GM12878 (cell line): ENCODE measurements at regions not wholly inside any gene's neighbourhood (a gene's known extent, or its start where the extent isn't known, plus 50 kb on each side); places are given as distances from the start of the nearest gene placed in this dataset.

Experiments used
- ATAC-seq: fragments of 200-7000 bp; cut with Tn5 transposase; 3 replicates; pipeline ENCODE4 v1.9.1; 2020; ENCODE audit warnings: mild to moderate bottlenecking, moderate library complexity
- BruUV-seq: library from RNA; stranded (reverse); fragments of 400-500 nt; replicated peaks from 2 replicates; lab custom pipeline; 2021; lab: Mats Ljungman, UMichigan
- CTCF ChIA-PET: fragments of 300-600 bp; sonication (Branson Sonifier 250); formaldehyde crosslinking; extraction: SDS; loops from one replicate; lab custom pipeline; 2021; ENCODE audit warnings: inconsistent platforms; lab: Yijun Ruan, JAX
- POLR2A ChIA-PET: fragments of 350-600 bp; formaldehyde crosslinking; extraction: SDS; loops from one replicate; lab custom pipeline; 2021; ENCODE audit warnings: inconsistent platforms; lab: Charles Lee
- RAD21 ChIA-PET: fragments of 300-600 bp; sonication (Branson Sonifier 250); formaldehyde crosslinking; loops from one replicate; lab custom pipeline; 2023; ENCODE audit warnings: antibody characterized with exemption; ENCODE audit not compliant: unreplicated experiment; lab: Charles Lee
- SMC1A ChIA-PET: fragments of 300-600 bp; sonication (Branson Sonifier 250); formaldehyde crosslinking; loops from one replicate; lab custom pipeline; 2023; ENCODE audit not compliant: unreplicated experiment, uncharacterized antibody; lab: Charles Lee
- DNase-seq: peaks from one replicate; pipeline ENCODE4 v3.0.0-alpha.2; 2011; ENCODE audit warnings: low read depth, low spot score
- FAIRE-seq: peaks from 3 replicates; lab custom pipeline; 2011; peaks lifted over from hg19 to GRCh38; lab: Jason Lieb, UNC
- H2AFZ ChIP-seq: 2 replicates; pipeline ENCODE4 v1.6.0; 2011; ENCODE audit warnings: low read depth, low read length, control low read depth; ENCODE audit not compliant: control insufficient read depth
- H3K27ac ChIP-seq: 2 replicates; pipeline ENCODE4 v1.5.1; 2011; ENCODE audit warnings: control low read depth; ENCODE audit not compliant: control insufficient read depth, insufficient read depth
- H3K27me3 ChIP-seq, 2 experiments: replicated peaks in 1 of 2; 2 replicates each; pipeline versions ENCODE4 v1.6.0 to v1.6.1; 2011; ENCODE audit warnings: low read length in 1 of 2; ENCODE audit not compliant: control insufficient read depth in 2 of 2, insufficient read depth in 2 of 2
- H3K36me3 ChIP-seq, 2 experiments: 2 replicates each; pipeline ENCODE4 v1.5.1; 2011; ENCODE audit warnings: low read length in 1 of 2; ENCODE audit not compliant: control insufficient read depth in 2 of 2, insufficient read depth in 2 of 2
- H3K4me1 ChIP-seq: 2 replicates; pipeline ENCODE4 v1.6.1; 2011; ENCODE audit warnings: mild to moderate bottlenecking, low read length, moderate library complexity, mixed read lengths; ENCODE audit not compliant: control insufficient read depth, insufficient read depth
- H3K4me2 ChIP-seq: 2 replicates; pipeline ENCODE4 v1.6.0; 2011; ENCODE audit warnings: control low read depth; ENCODE audit not compliant: control insufficient read depth, insufficient read depth
- H3K4me3 ChIP-seq: fragments of 200-600 bp; sonication (generic); 2 replicates; pipeline ENCODE4 v1.5.1; 2016
- H3K79me2 ChIP-seq: 2 replicates; pipeline ENCODE4 v1.6.0; 2011; ENCODE audit warnings: low read length; ENCODE audit not compliant: control insufficient read depth, insufficient read depth
- H3K9ac ChIP-seq: 2 replicates; pipeline ENCODE4 v1.8.0; 2011; ENCODE audit warnings: low read length, control low read depth, mixed read lengths; ENCODE audit not compliant: control insufficient read depth, insufficient read depth
- H3K9me3 ChIP-seq: replicated peaks from 3 replicates; pipeline ENCODE4 v1.5.1; 2011; ENCODE audit warnings: mild to moderate bottlenecking, low read length; ENCODE audit not compliant: control insufficient read depth, insufficient read depth
- H4K20me1 ChIP-seq: 2 replicates; pipeline ENCODE4 v1.6.0; 2011; ENCODE audit not compliant: control insufficient read depth, insufficient read depth
- CBX3 ChIP-seq: fragments of 200-600 bp; sonication (generic); IDR thresholded peaks from 2 replicates; pipeline ENCODE4 v1.6.1; 2016; ENCODE audit warnings: low read depth, borderline replicate concordance
- JUND ChIP-seq: IDR thresholded peaks from 2 replicates; pipeline ENCODE4 v1.6.1; 2012; ENCODE audit warnings: low read depth, mild to moderate bottlenecking, low read length, improper control_type of control experiment, moderate library complexity
- MEF2B ChIP-seq: fragments of 450-650 bp; IDR thresholded peaks from 2 replicates; pipeline ENCODE4 v1.6.1; 2018; ENCODE audit warnings: mild to moderate bottlenecking, moderate library complexity; ENCODE audit not compliant: partially characterized antibody, poor library complexity, severe bottlenecking
- MXI1 ChIP-seq: fragments of 150-350 bp; IDR thresholded peaks from 2 replicates; pipeline ENCODE4 v1.6.1; 2011; ENCODE audit warnings: low read depth, mild to moderate bottlenecking, inconsistent platforms, low read length, improper control_type of control experiment
- POLR2AphosphoS2 ChIP-seq: IDR thresholded peaks from 2 replicates; pipeline ENCODE4 v1.6.1; 2011; ENCODE audit warnings: low read depth, mild to moderate bottlenecking, low read length, improper control_type of control experiment, moderate library complexity
- RELA ChIP-seq: fragments of 450-650 bp; IDR thresholded peaks from 2 replicates; pipeline ENCODE4 v1.8.0; 2014; ENCODE audit warnings: borderline replicate concordance; ENCODE audit not compliant: partially characterized antibody
- RFX5 ChIP-seq: IDR thresholded peaks from 2 replicates; pipeline ENCODE4 v1.6.1; 2011; ENCODE audit warnings: low read depth, low read length, improper control_type of control experiment
- SUPT20H ChIP-seq: IDR thresholded peaks from 2 replicates; pipeline ENCODE4 v1.6.1; 2011; ENCODE audit warnings: low read depth, mild to moderate bottlenecking, low read length, moderate library complexity, borderline replicate concordance; ENCODE audit not compliant: control insufficient read depth
- WGBS: methylation state at CpG from one replicate; pipeline ENCODE4 v1.1.6; 2016; ENCODE audit warnings: low lambda C conversion rate; ENCODE audit not compliant: insufficient replicate concordance, insufficient coverage; ENCODE audit errors: missing lambda C conversion rate; 5-methylcytosine and 5-hydroxymethylcytosine counted together
- in situ Hi-C: fragments of 300-500 bp; cut with MboI; formaldehyde crosslinking; loops from 9 replicates; pipeline ENCODE4 v1.14.3; 2018; ENCODE audit warnings: mixed read lengths
- intact Hi-C: fragments of 100-400 bp; cut with micrococcal nuclease; formaldehyde crosslinking; loops from one replicate; pipeline ENCODE4 v1.14.2; 2022; ENCODE audit not compliant: unreplicated experiment
- TF ChIP-seq, protein P1 (sequence below): IDR thresholded peaks from 2 replicates; pipeline ENCODE4 v1.6.1; 2012; ENCODE audit warnings: low read depth, low read length, improper control_type of control experiment
- TF ChIP-seq, protein P2 (sequence below): fragments of 450-650 bp; IDR thresholded peaks from 2 replicates; pipeline ENCODE4 v1.6.1; 2014; ENCODE audit warnings: mild to moderate bottlenecking
- TF ChIP-seq, protein P3 (sequence below): fragments of 150-350 bp; IDR thresholded peaks from 2 replicates; pipeline ENCODE4 v1.6.1; 2016; ENCODE audit warnings: low read depth, low read length
- TF ChIP-seq, protein P4 (sequence below): fragments of 450-650 bp; IDR thresholded peaks from 2 replicates; pipeline ENCODE4 v1.6.1; 2017; ENCODE audit warnings: mild to moderate bottlenecking, moderate library complexity

DNA sequence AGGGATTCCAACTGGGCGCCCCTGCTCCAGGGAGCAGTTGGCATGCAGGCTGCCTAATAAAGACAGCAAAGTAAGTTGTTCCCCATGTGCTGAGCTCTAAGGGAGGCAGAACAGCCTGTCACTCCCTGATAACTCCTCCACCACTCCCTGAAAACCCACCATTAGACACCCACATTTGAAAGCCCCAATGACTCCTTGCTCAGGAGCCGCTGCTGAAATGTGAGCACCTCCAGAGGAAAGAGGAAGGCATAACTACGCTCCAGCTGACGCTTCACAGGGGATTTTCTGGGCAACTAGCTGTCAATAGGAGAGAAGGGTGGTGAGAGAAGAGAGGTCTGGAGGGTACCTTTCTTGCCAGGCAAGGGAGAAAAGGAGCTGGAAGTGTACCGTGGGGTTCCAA lies 62.5 kb downstream of the NPY1R start:
- Histone ChIP-seq H3K4me3 (no peak overlapping the region), H3K9me3 (no peaks in the 10 kb centered on the region), H2AFZ (no peak overlapping the region), H3K4me2 (no peak overlapping the region), H3K36me3 (no peaks in the 10 kb centered on the region), H3K4me1 (no peaks in the 10 kb centered on the region), H3K27ac (no peak overlapping the region), H3K27me3 (no peaks in the 10 kb centered on the region; a peak in 1 of 4 replicates), H3K79me2 (no peaks in the 10 kb centered on the region), H4K20me1 (no peaks in the 10 kb centered on the region), H3K9ac (no peak overlapping the region)
- intact Hi-C loops (no loop called here), in situ Hi-C loops (no loop called here)
- no peak for ATAC-seq
- no TSS peak for BruUV-seq
- no peak for DNase-seq
- WGBS, result 24% methylated on average over 5 of the region's 5 CpGs
- ChIA-PET SMC1A (no interaction called here), CTCF (no interaction called here), POLR2A (no interaction called here), RAD21 (no interaction called here)
- no peak for FAIRE-seq
- TF ChIP-seq, protein P1, sequence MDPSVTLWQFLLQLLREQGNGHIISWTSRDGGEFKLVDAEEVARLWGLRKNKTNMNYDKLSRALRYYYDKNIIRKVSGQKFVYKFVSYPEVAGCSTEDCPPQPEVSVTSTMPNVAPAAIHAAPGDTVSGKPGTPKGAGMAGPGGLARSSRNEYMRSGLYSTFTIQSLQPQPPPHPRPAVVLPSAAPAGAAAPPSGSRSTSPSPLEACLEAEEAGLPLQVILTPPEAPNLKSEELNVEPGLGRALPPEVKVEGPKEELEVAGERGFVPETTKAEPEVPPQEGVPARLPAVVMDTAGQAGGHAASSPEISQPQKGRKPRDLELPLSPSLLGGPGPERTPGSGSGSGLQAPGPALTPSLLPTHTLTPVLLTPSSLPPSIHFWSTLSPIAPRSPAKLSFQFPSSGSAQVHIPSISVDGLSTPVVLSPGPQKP, result no peak
- TF ChIP-seq POLR2AphosphoS2, result no peak
- no peak for TF ChIP-seq MEF2B
- TF ChIP-seq JUND, result no peak
- TF ChIP-seq, protein P2, sequence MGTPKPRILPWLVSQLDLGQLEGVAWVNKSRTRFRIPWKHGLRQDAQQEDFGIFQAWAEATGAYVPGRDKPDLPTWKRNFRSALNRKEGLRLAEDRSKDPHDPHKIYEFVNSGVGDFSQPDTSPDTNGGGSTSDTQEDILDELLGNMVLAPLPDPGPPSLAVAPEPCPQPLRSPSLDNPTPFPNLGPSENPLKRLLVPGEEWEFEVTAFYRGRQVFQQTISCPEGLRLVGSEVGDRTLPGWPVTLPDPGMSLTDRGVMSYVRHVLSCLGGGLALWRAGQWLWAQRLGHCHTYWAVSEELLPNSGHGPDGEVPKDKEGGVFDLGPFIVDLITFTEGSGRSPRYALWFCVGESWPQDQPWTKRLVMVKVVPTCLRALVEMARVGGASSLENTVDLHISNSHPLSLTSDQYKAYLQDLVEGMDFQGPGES, result no peak
- no peak for TF ChIP-seq RELA
- no peak for TF ChIP-seq MXI1
- TF ChIP-seq RFX5, result no peak
- TF ChIP-seq, protein P3, sequence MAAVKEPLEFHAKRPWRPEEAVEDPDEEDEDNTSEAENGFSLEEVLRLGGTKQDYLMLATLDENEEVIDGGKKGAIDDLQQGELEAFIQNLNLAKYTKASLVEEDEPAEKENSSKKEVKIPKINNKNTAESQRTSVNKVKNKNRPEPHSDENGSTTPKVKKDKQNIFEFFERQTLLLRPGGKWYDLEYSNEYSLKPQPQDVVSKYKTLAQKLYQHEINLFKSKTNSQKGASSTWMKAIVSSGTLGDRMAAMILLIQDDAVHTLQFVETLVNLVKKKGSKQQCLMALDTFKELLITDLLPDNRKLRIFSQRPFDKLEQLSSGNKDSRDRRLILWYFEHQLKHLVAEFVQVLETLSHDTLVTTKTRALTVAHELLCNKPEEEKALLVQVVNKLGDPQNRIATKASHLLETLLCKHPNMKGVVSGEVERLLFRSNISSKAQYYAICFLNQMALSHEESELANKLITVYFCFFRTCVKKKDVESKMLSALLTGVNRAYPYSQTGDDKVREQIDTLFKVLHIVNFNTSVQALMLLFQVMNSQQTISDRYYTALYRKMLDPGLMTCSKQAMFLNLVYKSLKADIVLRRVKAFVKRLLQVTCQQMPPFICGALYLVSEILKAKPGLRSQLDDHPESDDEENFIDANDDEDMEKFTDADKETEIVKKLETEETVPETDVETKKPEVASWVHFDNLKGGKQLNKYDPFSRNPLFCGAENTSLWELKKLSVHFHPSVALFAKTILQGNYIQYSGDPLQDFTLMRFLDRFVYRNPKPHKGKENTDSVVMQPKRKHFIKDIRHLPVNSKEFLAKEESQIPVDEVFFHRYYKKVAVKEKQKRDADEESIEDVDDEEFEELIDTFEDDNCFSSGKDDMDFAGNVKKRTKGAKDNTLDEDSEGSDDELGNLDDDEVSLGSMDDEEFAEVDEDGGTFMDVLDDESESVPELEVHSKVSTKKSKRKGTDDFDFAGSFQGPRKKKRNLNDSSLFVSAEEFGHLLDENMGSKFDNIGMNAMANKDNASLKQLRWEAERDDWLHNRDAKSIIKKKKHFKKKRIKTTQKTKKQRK, result no peak
- TF ChIP-seq CBX3, result no peak
- TF ChIP-seq, protein P4, sequence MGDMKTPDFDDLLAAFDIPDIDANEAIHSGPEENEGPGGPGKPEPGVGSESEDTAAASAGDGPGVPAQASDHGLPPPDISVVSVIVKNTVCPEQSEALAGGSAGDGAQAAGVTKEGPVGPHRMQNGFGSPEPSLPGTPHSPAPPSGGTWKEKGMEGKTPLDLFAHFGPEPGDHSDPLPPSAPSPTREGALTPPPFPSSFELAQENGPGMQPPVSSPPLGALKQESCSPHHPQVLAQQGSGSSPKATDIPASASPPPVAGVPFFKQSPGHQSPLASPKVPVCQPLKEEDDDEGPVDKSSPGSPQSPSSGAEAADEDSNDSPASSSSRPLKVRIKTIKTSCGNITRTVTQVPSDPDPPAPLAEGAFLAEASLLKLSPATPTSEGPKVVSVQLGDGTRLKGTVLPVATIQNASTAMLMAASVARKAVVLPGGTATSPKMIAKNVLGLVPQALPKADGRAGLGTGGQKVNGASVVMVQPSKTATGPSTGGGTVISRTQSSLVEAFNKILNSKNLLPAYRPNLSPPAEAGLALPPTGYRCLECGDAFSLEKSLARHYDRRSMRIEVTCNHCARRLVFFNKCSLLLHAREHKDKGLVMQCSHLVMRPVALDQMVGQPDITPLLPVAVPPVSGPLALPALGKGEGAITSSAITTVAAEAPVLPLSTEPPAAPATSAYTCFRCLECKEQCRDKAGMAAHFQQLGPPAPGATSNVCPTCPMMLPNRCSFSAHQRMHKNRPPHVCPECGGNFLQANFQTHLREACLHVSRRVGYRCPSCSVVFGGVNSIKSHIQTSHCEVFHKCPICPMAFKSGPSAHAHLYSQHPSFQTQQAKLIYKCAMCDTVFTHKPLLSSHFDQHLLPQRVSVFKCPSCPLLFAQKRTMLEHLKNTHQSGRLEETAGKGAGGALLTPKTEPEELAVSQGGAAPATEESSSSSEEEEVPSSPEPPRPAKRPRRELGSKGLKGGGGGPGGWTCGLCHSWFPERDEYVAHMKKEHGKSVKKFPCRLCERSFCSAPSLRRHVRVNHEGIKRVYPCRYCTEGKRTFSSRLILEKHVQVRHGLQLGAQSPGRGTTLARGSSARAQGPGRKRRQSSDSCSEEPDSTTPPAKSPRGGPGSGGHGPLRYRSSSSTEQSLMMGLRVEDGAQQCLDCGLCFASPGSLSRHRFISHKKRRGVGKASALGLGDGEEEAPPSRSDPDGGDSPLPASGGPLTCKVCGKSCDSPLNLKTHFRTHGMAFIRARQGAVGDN, result no peak
- TF ChIP-seq SUPT20H, result no peak
